GM12872 (cell line): ENCODE measurements at regions not wholly inside any gene's neighbourhood (a gene's known extent, or its start where the extent isn't known, plus 50 kb on each side); places are given as distances from the start of the nearest gene placed in this dataset.

Source experiments
- TF ChIP-seq, protein P1 (sequence below): IDR thresholded peaks from 3 replicates; pipeline ENCODE4 v1.5.1; 2011; ENCODE audit warnings: low read depth, mild to moderate bottlenecking, low read length, moderate library complexity; ENCODE audit not compliant: insufficient read depth

DNA sequence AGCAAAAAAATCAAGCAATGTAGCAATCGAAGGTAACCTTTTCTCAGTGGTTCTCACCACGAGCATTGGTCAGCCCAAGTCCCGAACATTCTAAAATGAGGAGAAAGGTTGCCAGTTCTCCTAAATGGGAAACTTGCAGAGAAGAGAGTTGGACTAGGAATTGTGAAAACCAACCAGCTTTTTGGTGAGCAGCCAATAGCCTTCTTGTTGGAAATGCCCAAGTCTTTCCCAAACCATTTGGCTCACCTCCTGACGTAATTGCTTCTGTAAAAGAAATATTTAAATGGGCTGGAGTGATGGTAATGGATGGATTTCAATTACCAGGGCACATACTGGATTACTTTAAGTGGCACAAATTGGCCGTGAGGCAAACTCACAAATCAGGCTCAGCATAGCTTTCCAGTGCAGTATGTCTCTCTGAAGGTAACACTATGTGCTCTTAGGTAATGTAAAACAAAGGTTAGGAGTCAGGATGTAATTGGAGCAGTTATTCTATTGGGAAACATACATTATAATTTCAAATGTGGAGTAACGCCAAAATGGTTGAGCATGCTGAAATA lies 423.2 kb downstream of the KLF5 start:
- TF ChIP-seq, protein P1, sequence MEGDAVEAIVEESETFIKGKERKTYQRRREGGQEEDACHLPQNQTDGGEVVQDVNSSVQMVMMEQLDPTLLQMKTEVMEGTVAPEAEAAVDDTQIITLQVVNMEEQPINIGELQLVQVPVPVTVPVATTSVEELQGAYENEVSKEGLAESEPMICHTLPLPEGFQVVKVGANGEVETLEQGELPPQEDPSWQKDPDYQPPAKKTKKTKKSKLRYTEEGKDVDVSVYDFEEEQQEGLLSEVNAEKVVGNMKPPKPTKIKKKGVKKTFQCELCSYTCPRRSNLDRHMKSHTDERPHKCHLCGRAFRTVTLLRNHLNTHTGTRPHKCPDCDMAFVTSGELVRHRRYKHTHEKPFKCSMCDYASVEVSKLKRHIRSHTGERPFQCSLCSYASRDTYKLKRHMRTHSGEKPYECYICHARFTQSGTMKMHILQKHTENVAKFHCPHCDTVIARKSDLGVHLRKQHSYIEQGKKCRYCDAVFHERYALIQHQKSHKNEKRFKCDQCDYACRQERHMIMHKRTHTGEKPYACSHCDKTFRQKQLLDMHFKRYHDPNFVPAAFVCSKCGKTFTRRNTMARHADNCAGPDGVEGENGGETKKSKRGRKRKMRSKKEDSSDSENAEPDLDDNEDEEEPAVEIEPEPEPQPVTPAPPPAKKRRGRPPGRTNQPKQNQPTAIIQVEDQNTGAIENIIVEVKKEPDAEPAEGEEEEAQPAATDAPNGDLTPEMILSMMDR: no peak

DNA sequence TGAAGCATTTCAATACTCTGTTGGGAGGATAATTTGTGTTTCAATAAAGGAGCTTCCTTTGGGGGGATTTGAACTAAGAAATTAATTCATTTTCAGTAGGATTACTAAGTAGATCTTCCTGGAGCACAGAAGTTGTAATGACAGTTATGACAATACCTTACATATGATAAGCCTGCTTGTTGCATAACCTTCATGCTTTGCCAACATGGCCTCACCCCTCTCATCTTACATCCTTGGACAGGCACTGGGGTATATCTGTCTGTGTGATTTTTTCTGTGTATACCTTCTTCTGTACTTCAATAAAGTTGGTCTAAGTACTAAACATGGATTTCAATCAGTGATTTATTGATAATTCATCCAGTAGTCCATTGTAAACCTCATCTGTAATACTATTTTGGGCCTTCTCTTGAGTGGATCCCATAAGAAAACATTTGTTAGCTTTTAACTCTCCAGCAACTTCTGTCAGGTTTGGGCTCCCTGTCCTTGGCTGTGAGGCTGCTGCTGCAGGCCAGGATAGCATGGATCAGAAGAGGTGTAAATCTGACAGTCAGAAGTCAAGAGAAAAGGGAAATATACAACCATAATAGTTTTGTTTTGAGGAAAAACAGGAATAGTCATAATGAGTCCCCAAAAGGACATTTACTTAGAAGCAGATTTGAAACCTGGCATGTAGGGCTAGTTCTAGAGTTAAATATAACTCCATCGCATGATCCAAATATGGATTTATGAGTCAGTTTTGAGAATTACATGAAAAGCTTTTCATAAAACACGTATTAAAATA lies 422.2 kb downstream of the KLF5 start:
- TF ChIP-seq, protein P1: no peak

DNA sequence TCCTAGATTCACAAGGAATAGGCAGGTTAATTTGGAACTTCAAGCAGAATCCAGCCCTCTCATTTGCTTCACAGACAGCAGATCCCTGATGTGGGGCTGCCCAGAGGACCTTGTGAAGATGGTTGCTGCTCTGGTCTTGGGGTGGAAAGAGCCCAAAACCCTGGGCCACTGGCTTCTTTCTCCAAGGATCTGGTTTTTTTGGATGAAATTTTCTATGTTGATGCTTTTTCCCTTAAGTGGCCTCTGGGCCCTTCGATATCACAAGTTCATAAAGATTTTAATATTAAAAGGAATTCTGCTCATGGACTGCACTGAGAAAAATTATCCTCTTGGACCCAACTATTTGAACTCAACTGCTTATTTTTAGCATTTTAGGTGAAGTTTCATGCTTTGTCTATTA lies 421.1 kb downstream of the KLF5 start:
- TF ChIP-seq, protein P1: no peak

DNA sequence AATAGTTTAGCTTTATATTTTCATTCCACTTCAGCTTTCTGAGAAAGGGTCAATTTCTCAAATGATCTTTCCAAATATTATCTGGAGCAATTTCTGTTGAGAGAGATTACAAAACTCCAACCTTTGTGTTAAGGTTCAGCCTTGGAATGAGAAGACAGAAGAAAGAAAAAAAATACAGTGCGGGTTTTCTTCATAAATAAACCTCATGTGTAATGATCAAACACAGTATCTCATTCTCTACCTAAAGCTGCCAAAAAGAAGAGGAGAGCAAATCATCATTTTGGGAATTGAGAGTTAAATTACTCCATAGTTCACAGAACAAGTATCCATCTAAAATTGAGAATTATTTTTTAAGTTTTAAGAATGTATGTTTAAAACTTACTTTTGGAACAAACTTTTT lies 420.5 kb downstream of the KLF5 start:
- TF ChIP-seq, protein P1: no peak

DNA sequence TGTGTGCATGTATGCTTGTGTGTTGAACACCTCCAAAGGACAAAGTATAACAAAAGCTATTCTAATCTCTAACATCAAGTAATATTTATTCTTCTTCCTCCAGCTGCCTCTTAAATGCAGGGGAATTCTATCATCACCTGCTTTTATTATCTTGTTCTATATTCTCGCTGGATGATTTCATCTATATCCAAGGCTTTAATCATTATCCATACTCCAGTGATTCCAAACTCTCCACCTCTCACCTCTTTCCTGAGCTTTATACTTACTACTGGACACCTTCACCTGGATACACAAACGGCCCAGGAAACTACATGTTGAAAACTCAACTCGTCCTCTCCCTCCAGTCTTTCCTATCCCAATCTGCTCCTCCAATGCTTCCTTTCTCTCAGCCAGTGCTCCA lies 418.6 kb downstream of the KLF5 start:
- TF ChIP-seq, protein P1: no peak

DNA sequence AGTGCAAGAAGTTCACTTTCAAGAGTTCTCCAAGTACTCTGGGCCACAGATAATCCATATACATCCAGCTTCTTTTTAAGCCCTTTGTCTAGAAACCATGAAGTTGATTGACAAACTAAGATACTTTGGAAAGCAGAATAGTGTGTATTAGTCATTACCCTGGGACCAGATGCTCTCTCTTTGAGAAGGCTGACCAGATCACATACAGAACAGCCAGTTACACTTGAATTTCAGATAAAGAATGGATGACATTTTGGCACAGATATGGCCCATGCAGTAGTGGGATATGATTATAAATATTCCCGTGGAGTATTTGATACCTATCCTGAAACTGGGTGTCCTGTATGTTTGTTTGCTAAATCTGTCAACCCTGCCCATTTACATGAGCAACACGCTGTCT lies 414.2 kb downstream of the KLF5 start:
- TF ChIP-seq, protein P1: no peak

DNA sequence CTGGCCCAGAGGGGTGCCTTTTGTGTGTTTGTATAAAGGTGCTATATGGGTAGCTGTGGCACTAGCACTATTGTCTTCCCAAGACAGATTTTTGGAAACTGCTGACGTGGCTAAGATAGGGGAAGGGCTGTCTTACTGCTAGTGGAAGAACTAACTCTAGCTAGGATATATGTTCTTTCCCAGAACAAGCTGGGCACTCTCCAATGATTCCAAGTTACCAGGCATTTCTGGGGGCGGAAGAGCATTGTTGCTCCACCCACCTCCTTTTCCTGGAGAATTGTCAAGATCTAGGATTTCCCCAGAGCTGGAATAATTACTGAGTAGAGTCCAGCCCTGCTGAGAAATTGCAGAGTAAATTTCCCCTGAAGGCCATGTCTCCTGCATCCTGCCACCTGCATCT lies 408.3 kb downstream of the KLF5 start:
- TF ChIP-seq, protein P1: no peak
